HEK293 (cell line): ENCODE measurements at regions not wholly inside any gene's neighbourhood (a gene's known extent, or its start where the extent isn't known, plus 50 kb on each side); places are given as distances from the start of the nearest gene placed in this dataset.

Experiments used
- CTCF ChIA-PET: fragments of 350-600 bp; formaldehyde crosslinking; extraction: SDS; loops from one replicate; lab custom pipeline; 2021; ENCODE audit warnings: antibody characterized with exemption; lab: Yijun Ruan, JAX
- POLR2A ChIA-PET: fragments of 300-600 bp; formaldehyde crosslinking; extraction: SDS; loops from one replicate; lab custom pipeline; 2020; ENCODE audit warnings: antibody characterized with exemption, inconsistent platforms; lab: Yijun Ruan, JAX
- H3K27ac ChIP-seq: fragments of 200-500 bp; sonication (Bioruptor generic); 2 replicates; pipeline ENCODE4 v1.5.1; 2014; ENCODE audit warnings: low read depth, low read length, control low read depth, inconsistent platforms; ENCODE audit errors: extremely low read depth
- H3K36me3 ChIP-seq, 2 experiments: fragments of 200-500 bp in 1 of 2; sonication (Bioruptor generic) in 1 of 2; 1 replicate in 1 of 2; 2 replicates in 1 of 2; pipeline ENCODE4 v1.5.1; 2014 to 2017; ENCODE audit warnings: inconsistent platforms in 2 of 2, low read length in 2 of 2; ENCODE audit not compliant: control insufficient read depth in 2 of 2, insufficient read depth in 1 of 2
- H3K4me1 ChIP-seq: fragments of 200-500 bp; sonication (Bioruptor generic); 2 replicates; pipeline ENCODE4 v1.5.1; 2014; ENCODE audit warnings: mild to moderate bottlenecking, low read length, inconsistent platforms; ENCODE audit not compliant: control insufficient read depth, insufficient read depth
- H3K4me3 ChIP-seq: 2 replicates; pipeline ENCODE4 v1.5.1; 2011; ENCODE audit warnings: low read depth, mild to moderate bottlenecking, control low read depth, low read length, moderate library complexity
- H3K9me3 ChIP-seq: fragments of 200-500 bp; sonication (Bioruptor generic); 2 replicates; pipeline ENCODE4 v1.5.1; 2014; ENCODE audit warnings: low read depth, low read length, inconsistent platforms; ENCODE audit not compliant: control insufficient read depth, insufficient read depth
- FEZF1 ChIP-seq: fragments of 450-650 bp; formaldehyde crosslinking; IDR thresholded peaks from 2 replicates; pipeline ENCODE4 v1.5.1; 2016; ENCODE audit warnings: missing biosample characterization, missing genetic modification characterization
- HOXA7 ChIP-seq: sonication (generic); formaldehyde crosslinking; IDR thresholded peaks from 2 replicates; pipeline ENCODE4 v1.8.1; 2022; ENCODE audit warnings: missing genetic modification reagents, borderline replicate concordance
- INSM2 ChIP-seq: fragments of 450-650 bp; formaldehyde crosslinking; IDR thresholded peaks from 2 replicates; pipeline ENCODE4 v1.5.1; 2016; ENCODE audit warnings: missing biosample characterization, missing genetic modification characterization
- SETDB1 ChIP-seq: IDR thresholded peaks from one replicate; pipeline ENCODE4 v1.6.1; 2017; ENCODE audit warnings: mild to moderate bottlenecking, low read length, moderate library complexity, mixed read lengths; ENCODE audit not compliant: insufficient read length
- ZBTB21 ChIP-seq: fragments of 450-650 bp; formaldehyde crosslinking; IDR thresholded peaks from 2 replicates; pipeline ENCODE4 v1.5.1; 2017; ENCODE audit warnings: missing biosample characterization, missing genetic modification characterization
- ZFP3 ChIP-seq: fragments of 450-650 bp; formaldehyde crosslinking; IDR thresholded peaks from 2 replicates; pipeline ENCODE4 v1.5.1; 2016; ENCODE audit warnings: low read depth, missing biosample characterization, missing genetic modification characterization
- ZNF112 ChIP-seq: fragments of 450-650 bp; formaldehyde crosslinking; IDR thresholded peaks from 2 replicates; pipeline ENCODE4 v1.5.0; 2017; ENCODE audit warnings: missing biosample characterization, missing genetic modification characterization
- ZNF146 ChIP-seq: fragments of 450-650 bp; formaldehyde crosslinking; IDR thresholded peaks from 2 replicates; pipeline ENCODE4 v1.5.1; 2016; ENCODE audit warnings: missing biosample characterization, missing genetic modification characterization
- ZNF248 ChIP-seq: fragments of 450-650 bp; formaldehyde crosslinking; IDR thresholded peaks from 2 replicates; pipeline ENCODE4 v1.5.1; 2017; ENCODE audit warnings: missing biosample characterization, missing genetic modification characterization
- ZNF354C ChIP-seq: fragments of 450-650 bp; formaldehyde crosslinking; IDR thresholded peaks from 2 replicates; pipeline ENCODE4 v1.5.1; 2016; ENCODE audit warnings: missing biosample characterization, missing genetic modification characterization, low read depth, borderline replicate concordance
- ZNF391 ChIP-seq: fragments of 450-650 bp; formaldehyde crosslinking; IDR thresholded peaks from 2 replicates; pipeline ENCODE4 v1.5.1; 2016; ENCODE audit warnings: low read depth, missing biosample characterization, missing genetic modification characterization, borderline replicate concordance
- ZNF48 ChIP-seq: fragments of 450-650 bp; formaldehyde crosslinking; IDR thresholded peaks from 2 replicates; pipeline ENCODE4 v1.5.1; 2016; ENCODE audit warnings: missing biosample characterization, missing genetic modification characterization
- ZNF514 ChIP-seq: fragments of 450-650 bp; formaldehyde crosslinking; IDR thresholded peaks from 2 replicates; pipeline ENCODE4 v1.5.1; 2016; ENCODE audit warnings: missing biosample characterization, missing genetic modification characterization
- ZNF518A ChIP-seq: fragments of 450-650 bp; formaldehyde crosslinking; conservative IDR thresholded peaks from 2 replicates; pipeline ENCODE4 v1.5.1; 2016; ENCODE audit warnings: low read depth, missing biosample characterization, missing genetic modification characterization
- ZNF544 ChIP-seq: fragments of 450-650 bp; formaldehyde crosslinking; IDR thresholded peaks from 2 replicates; pipeline ENCODE4 v1.5.0; 2017; ENCODE audit warnings: missing biosample characterization, missing genetic modification characterization
- ZNF623 ChIP-seq: fragments of 450-650 bp; formaldehyde crosslinking; IDR thresholded peaks from 2 replicates; pipeline ENCODE4 v1.5.1; 2016; ENCODE audit warnings: missing biosample characterization, missing genetic modification characterization
- ZNF624 ChIP-seq: fragments of 450-650 bp; formaldehyde crosslinking; IDR thresholded peaks from 2 replicates; pipeline ENCODE4 v1.5.1; 2017; ENCODE audit warnings: missing biosample characterization, missing genetic modification characterization
- ZNF654 ChIP-seq: fragments of 450-650 bp; formaldehyde crosslinking; IDR thresholded peaks from 2 replicates; pipeline ENCODE4 v1.5.1; 2016; ENCODE audit warnings: low read depth, missing biosample characterization, missing genetic modification characterization
- ZNF658 ChIP-seq: fragments of 450-650 bp; formaldehyde crosslinking; IDR thresholded peaks from 2 replicates; pipeline ENCODE4; 2016; ENCODE audit warnings: missing biosample characterization, missing genetic modification characterization
- ZNF701 ChIP-seq: fragments of 450-650 bp; formaldehyde crosslinking; IDR thresholded peaks from 2 replicates; pipeline ENCODE4 v1.5.1; 2016; ENCODE audit warnings: missing biosample characterization, missing genetic modification characterization
- ZNF704 ChIP-seq: fragments of 450-650 bp; formaldehyde crosslinking; IDR thresholded peaks from 2 replicates; pipeline ENCODE4 v1.5.1; 2016; ENCODE audit warnings: missing biosample characterization, missing genetic modification characterization
- ZNF777 ChIP-seq: fragments of 450-650 bp; formaldehyde crosslinking; IDR thresholded peaks from 2 replicates; pipeline ENCODE4 v1.5.1; 2017; ENCODE audit warnings: missing biosample characterization, missing genetic modification characterization, borderline replicate concordance
- ZNF792 ChIP-seq: fragments of 450-650 bp; formaldehyde crosslinking; IDR thresholded peaks from 2 replicates; pipeline ENCODE4 v1.5.1; 2016; ENCODE audit warnings: missing biosample characterization, missing genetic modification characterization
- ZSCAN16 ChIP-seq: fragments of 450-650 bp; formaldehyde crosslinking; IDR thresholded peaks from 2 replicates; pipeline ENCODE4 v1.5.1; 2016; ENCODE audit warnings: missing biosample characterization, missing genetic modification characterization
- ZSCAN30 ChIP-seq: fragments of 450-650 bp; IDR thresholded peaks from 2 replicates; pipeline ENCODE4 v1.5.1; 2018; ENCODE audit warnings: missing biosample characterization, mild to moderate bottlenecking, missing genetic modification characterization, moderate library complexity
- TF ChIP-seq, protein P1 (sequence below): fragments of 450-650 bp; formaldehyde crosslinking; IDR thresholded peaks from 2 replicates; pipeline ENCODE4 v1.5.1; 2016; ENCODE audit warnings: missing biosample characterization, missing genetic modification characterization
- TF ChIP-seq, protein P2 (sequence below): fragments of 450-650 bp; formaldehyde crosslinking; IDR thresholded peaks from 2 replicates; pipeline ENCODE4 v1.5.0; 2017; ENCODE audit warnings: missing biosample characterization, missing genetic modification characterization, borderline replicate concordance

DNA sequence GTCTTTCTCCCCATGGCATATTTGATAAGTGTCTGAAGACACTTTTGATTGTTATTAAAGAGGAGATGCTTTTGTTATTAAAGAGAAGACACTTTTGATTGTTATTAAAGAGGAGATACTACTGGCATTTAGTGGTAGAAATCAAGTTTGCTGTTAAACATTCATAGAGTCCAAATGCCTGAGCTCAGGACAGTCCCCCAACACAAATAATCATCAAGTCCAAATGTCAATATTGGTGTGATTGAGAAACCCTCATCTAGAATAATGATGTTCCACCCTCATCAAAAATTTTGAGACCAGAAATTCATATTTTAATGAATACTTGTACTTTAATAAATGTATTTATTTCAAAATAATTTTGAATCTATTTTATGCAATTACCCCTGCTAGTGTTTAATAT lies 1412.9 kb upstream of the PCDH7 start:
- TF ChIP-seq ZNF354C (tag by site-specific recombination) (no peak), ZSCAN16 (tag by site-specific recombination) (no peak), ZBTB21 (tag by site-specific recombination) (no peak), ZNF544 (tag by site-specific recombination) (no peak), ZNF518A (tag by site-specific recombination) (no peak), ZNF514 (tag by site-specific recombination) (no peak), INSM2 (tag by site-specific recombination) (no peak), ZFP3 (no peak), ZNF701 (no peak), ZNF658 (tag by site-specific recombination) (no peak), FEZF1 (tag by site-specific recombination) (no peak), HOXA7 (CRISPR knock-in tag) (no peak), SETDB1 (no peak)
- H3K4me3 ChIP-seq = no peak overlapping the region
- ChIA-PET CTCF (no interaction called here), POLR2A (no interaction called here)
- no peaks in the 10 kb centered on the region for H3K9me3 ChIP-seq
- no peak overlapping the region for H3K27ac ChIP-seq
- no peaks in the 10 kb centered on the region for H3K4me1 ChIP-seq
- no peaks in the 10 kb centered on the region for H3K36me3 ChIP-seq

- Histone ChIP-seq H3K27ac (no peak overlapping the region), H3K4me3 (no peak overlapping the region), H3K36me3 (no peaks in the 10 kb centered on the region), H3K9me3 (no peaks in the 10 kb centered on the region), H3K4me1 (no peaks in the 10 kb centered on the region)
- CTCF ChIA-PET = no interaction called here
- POLR2A ChIA-PET = no interaction called here
- TF ChIP-seq ZNF792 (tag by site-specific recombination) = no peak
- no peak for TF ChIP-seq ZNF654
- TF ChIP-seq ZNF777 = no peak
- no peak for TF ChIP-seq ZNF623 (tag by site-specific recombination)
- TF ChIP-seq ZNF48 (tag by site-specific recombination) = no peak
- TF ChIP-seq, protein P1, sequence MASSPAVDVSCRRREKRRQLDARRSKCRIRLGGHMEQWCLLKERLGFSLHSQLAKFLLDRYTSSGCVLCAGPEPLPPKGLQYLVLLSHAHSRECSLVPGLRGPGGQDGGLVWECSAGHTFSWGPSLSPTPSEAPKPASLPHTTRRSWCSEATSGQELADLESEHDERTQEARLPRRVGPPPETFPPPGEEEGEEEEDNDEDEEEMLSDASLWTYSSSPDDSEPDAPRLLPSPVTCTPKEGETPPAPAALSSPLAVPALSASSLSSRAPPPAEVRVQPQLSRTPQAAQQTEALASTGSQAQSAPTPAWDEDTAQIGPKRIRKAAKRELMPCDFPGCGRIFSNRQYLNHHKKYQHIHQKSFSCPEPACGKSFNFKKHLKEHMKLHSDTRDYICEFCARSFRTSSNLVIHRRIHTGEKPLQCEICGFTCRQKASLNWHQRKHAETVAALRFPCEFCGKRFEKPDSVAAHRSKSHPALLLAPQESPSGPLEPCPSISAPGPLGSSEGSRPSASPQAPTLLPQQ (tag by site-specific recombination) = no peak
- TF ChIP-seq ZSCAN30 (tag by site-specific recombination) = no peak
- TF ChIP-seq ZNF248 (tag by site-specific recombination) = no peak
- TF ChIP-seq ZNF112 = no peak
- TF ChIP-seq ZNF146 (tag by site-specific recombination) = no peak
- no peak for TF ChIP-seq ZNF391 (tag by site-specific recombination)
- TF ChIP-seq ZNF704 (tag by site-specific recombination) = no peak
- TF ChIP-seq, protein P2, sequence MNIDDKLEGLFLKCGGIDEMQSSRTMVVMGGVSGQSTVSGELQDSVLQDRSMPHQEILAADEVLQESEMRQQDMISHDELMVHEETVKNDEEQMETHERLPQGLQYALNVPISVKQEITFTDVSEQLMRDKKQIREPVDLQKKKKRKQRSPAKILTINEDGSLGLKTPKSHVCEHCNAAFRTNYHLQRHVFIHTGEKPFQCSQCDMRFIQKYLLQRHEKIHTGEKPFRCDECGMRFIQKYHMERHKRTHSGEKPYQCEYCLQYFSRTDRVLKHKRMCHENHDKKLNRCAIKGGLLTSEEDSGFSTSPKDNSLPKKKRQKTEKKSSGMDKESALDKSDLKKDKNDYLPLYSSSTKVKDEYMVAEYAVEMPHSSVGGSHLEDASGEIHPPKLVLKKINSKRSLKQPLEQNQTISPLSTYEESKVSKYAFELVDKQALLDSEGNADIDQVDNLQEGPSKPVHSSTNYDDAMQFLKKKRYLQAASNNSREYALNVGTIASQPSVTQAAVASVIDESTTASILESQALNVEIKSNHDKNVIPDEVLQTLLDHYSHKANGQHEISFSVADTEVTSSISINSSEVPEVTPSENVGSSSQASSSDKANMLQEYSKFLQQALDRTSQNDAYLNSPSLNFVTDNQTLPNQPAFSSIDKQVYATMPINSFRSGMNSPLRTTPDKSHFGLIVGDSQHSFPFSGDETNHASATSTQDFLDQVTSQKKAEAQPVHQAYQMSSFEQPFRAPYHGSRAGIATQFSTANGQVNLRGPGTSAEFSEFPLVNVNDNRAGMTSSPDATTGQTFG = no peak
- no peak for TF ChIP-seq ZNF624 (tag by site-specific recombination)
Measured at GRCh38 chr4:29307755-29308154, 1412.4 kb upstream of the PCDH7 start.
